ENCODE measurements at regions not wholly inside any gene's neighbourhood (a gene's known extent, or its start where the extent isn't known, plus 50 kb on each side); places are given as distances from the start of the nearest gene placed in this dataset.

GRCh38 chr20:22815603-22816315 lies 219.4 kb upstream of the SSTR4 start:
- CTCF ChIA-PET = no interaction called here
- peaks cover 0 to 8% of the 10 kb centered on the region in 2 experiments for H3K9me3 ChIP-seq (ENCODE audit: control insufficient read depth in 1 of 2, insufficient read depth in 1 of 2, low read length in 2 of 2)
- POLR2A ChIA-PET = no interaction called here
- no peaks in the 10 kb centered on the region for H3K36me3 Mint-ChIP-seq (ENCODE audit: low read depth)
- H3K27ac Mint-ChIP-seq = no peak overlapping the region
- no peak overlapping the region for H3K4me3 ChIP-seq (ENCODE audit: low read length)
- no peak for TF ChIP-seq CTCF (IDR thresholded peaks at IDR 0.05)
- DNase-seq (no peak), ATAC-seq (ENCODE audit: poor library complexity) (no peak)
- no peak overlapping the region for H3K27ac ChIP-seq (ENCODE audit: low read depth in 1 of 2, low read length in 2 of 2)
- H3K4me1 ChIP-seq (ENCODE audit: insufficient read depth, low read length) = no peaks in the 10 kb centered on the region
- no peaks in the 10 kb centered on the region for H3K4me1 Mint-ChIP-seq (ENCODE audit: low read depth)
- no peak overlapping the region for H3K4me3 Mint-ChIP-seq
- H3K36me3 ChIP-seq (ENCODE audit: insufficient read depth, low read length) = no peaks in the 10 kb centered on the region
- peaks cover 0 to 2% of the 10 kb centered on the region in 2 experiments for H3K27me3 ChIP-seq (ENCODE audit: control insufficient read depth in 1 of 2, insufficient read depth in 2 of 2, low read length in 2 of 2)
- H3K27me3 Mint-ChIP-seq = no peaks in the 10 kb centered on the region
- no peaks in the 10 kb centered on the region for H3K9me3 Mint-ChIP-seq
- intact Hi-C loops (cut with DNase I, micrococcal nuclease) = no loop called here

GRCh38 chr20:22818636-22819035 lies 216.5 kb upstream of the SSTR4 start:
- no peaks in the 10 kb centered on the region for H3K27me3 Mint-ChIP-seq
- CTCF ChIA-PET = no interaction called here

GRCh38 chr20:22819112-22819511 lies 216.0 kb upstream of the SSTR4 start:
- Mint-ChIP-seq H3K36me3 (ENCODE audit: low read depth) (no peaks in the 10 kb centered on the region), H3K27me3 (no peaks in the 10 kb centered on the region), H3K4me3 (no peak overlapping the region), H3K4me1 (ENCODE audit: low read depth) (no peaks in the 10 kb centered on the region), H3K27ac (no peak overlapping the region), H3K9me3 (no peaks in the 10 kb centered on the region)
- Histone ChIP-seq H3K9me3 (ENCODE audit: control insufficient read depth in 1 of 2, insufficient read depth in 1 of 2, low read length in 2 of 2) (peaks cover 0 to 21% of the 10 kb centered on the region in 2 experiments), H3K4me3 (ENCODE audit: low read length) (no peak overlapping the region), H3K36me3 (ENCODE audit: insufficient read depth, low read length) (no peaks in the 10 kb centered on the region), H3K27ac (ENCODE audit: low read depth in 1 of 2, low read length in 2 of 2) (no peak overlapping the region), H3K27me3 (ENCODE audit: control insufficient read depth in 1 of 2, insufficient read depth in 2 of 2, low read length in 2 of 2) (peaks cover 0 to 2% of the 10 kb centered on the region in 2 experiments), H3K4me1 (ENCODE audit: insufficient read depth, low read length) (no peaks in the 10 kb centered on the region)
- DNase-seq (no peak), ATAC-seq (ENCODE audit: poor library complexity) (no peak)
- no peak for TF ChIP-seq CTCF (IDR thresholded peaks at IDR 0.05)
- POLR2A ChIA-PET = no interaction called here
- CTCF ChIA-PET = no interaction called here
- intact Hi-C loops (cut with DNase I, micrococcal nuclease) = no loop called here

More at GRCh38 chr20:22818636-22819035, 216.5 kb upstream of the SSTR4 start:
- no peak for TF ChIP-seq CTCF (IDR thresholded peaks at IDR 0.05)
- Mint-ChIP-seq H3K4me1 (ENCODE audit: low read depth) (no peaks in the 10 kb centered on the region), H3K4me3 (no peak overlapping the region), H3K27ac (no peak overlapping the region), H3K36me3 (ENCODE audit: low read depth) (no peaks in the 10 kb centered on the region), H3K9me3 (no peaks in the 10 kb centered on the region)
- Histone ChIP-seq H3K27ac (ENCODE audit: low read depth in 1 of 2, low read length in 2 of 2) (no peak overlapping the region), H3K4me1 (ENCODE audit: insufficient read depth, low read length) (no peaks in the 10 kb centered on the region), H3K9me3 (ENCODE audit: control insufficient read depth in 1 of 2, insufficient read depth in 1 of 2, low read length in 2 of 2) (peaks cover 0 to 21% of the 10 kb centered on the region in 2 experiments), H3K36me3 (ENCODE audit: insufficient read depth, low read length) (no peaks in the 10 kb centered on the region), H3K27me3 (ENCODE audit: control insufficient read depth in 1 of 2, insufficient read depth in 2 of 2, low read length in 2 of 2) (peaks cover 0 to 2% of the 10 kb centered on the region in 2 experiments), H3K4me3 (ENCODE audit: low read length) (no peak overlapping the region)
- POLR2A ChIA-PET = no interaction called here
- no peak for DNase-seq
- no peak for ATAC-seq (ENCODE audit: poor library complexity)
- intact Hi-C loops (cut with DNase I, micrococcal nuclease) = no loop called here

Data from CD4-positive, alpha-beta T cell (primary cell).